WTC11 (cell line): ENCODE measurements at regions not wholly inside any gene's neighbourhood (a gene's known extent, or its start where the extent isn't known, plus 50 kb on each side); places are given as distances from the start of the nearest gene placed in this dataset.

Source experiments
- ATAC-seq: fragments of 200-7000 bp; cut with Tn5 transposase; 2 replicates; pipeline ENCODE4 v1.10.0; 2021; ENCODE audit warnings: mild to moderate bottlenecking, moderate library complexity
- CTCF ChIA-PET: fragments of 300-600 bp; sonication (Branson Sonifier 250); formaldehyde crosslinking; loops from one replicate; lab custom pipeline; 2021; ENCODE audit warnings: antibody characterized with exemption; lab: Charles Lee
- POLR2A ChIA-PET: fragments of 350-600 bp; sonication (Branson Sonifier 250); formaldehyde crosslinking; loops from one replicate; lab custom pipeline; 2021; ENCODE audit warnings: antibody characterized with exemption; lab: Charles Lee
- DNase-seq: peaks from one replicate; pipeline ENCODE4 v3.0.0; 2021; ENCODE audit warnings: low spot score
- H3K27ac Mint-ChIP-seq: 2 replicates; pipeline ENCODE4 v1.8.0; 2021; ENCODE audit warnings: mixed read lengths
- H3K27me3 Mint-ChIP-seq: 2 replicates; pipeline ENCODE4 v1.8.0; 2021; ENCODE audit warnings: low read depth, mild to moderate bottlenecking, moderate library complexity, mixed read lengths
- H3K36me3 Mint-ChIP-seq: 2 replicates; pipeline ENCODE4 v1.8.0; 2021; ENCODE audit warnings: mixed read lengths
- H3K4me1 Mint-ChIP-seq: 2 replicates; pipeline ENCODE4 v1.8.0; 2022; ENCODE audit warnings: mixed read lengths
- H3K4me3 Mint-ChIP-seq: 2 replicates; pipeline ENCODE4 v1.8.0; 2021; ENCODE audit warnings: mild to moderate bottlenecking, moderate library complexity, mixed read lengths
- H3K9me3 Mint-ChIP-seq: 2 replicates; pipeline ENCODE4 v1.8.0; 2021; ENCODE audit warnings: mixed read lengths
- CTCF ChIP-seq: fragments of 200-600 bp; IDR thresholded peaks from 2 replicates; pipeline ENCODE4 v1.8.0; 2022; ENCODE audit warnings: antibody characterized with exemption
- PRRX2 ChIP-seq: fragments of 250-450 bp; sonication (Bioruptor Pico); IDR thresholded peaks from 2 replicates; pipeline ENCODE4 v1.8.0; 2021; ENCODE audit warnings: mild to moderate bottlenecking
- RORB ChIP-seq: fragments of 250-450 bp; sonication (Bioruptor Pico); IDR thresholded peaks from 2 replicates; pipeline ENCODE4 v1.9.0; 2021; ENCODE audit warnings: mild to moderate bottlenecking
- SMAD4 ChIP-seq: sonication (generic); formaldehyde crosslinking; IDR thresholded peaks from 2 replicates; pipeline ENCODE4 v1.8.0; 2022; ENCODE audit warnings: mild to moderate bottlenecking, missing genetic modification reagents
- ZNF425 ChIP-seq: fragments of 250-450 bp; sonication (Bioruptor Pico); conservative IDR thresholded peaks from 2 replicates; pipeline ENCODE4 v1.9.0; 2021; ENCODE audit warnings: mild to moderate bottlenecking
- TF ChIP-seq, protein P1 (sequence below): sonication (generic); formaldehyde crosslinking; IDR thresholded peaks from 2 replicates; pipeline ENCODE4 v1.8.1; 2023; ENCODE audit warnings: mild to moderate bottlenecking, missing genetic modification reagents, borderline replicate concordance
- TF ChIP-seq, protein P2 (sequence below): fragments of 250-450 bp; sonication (Bioruptor Pico); IDR thresholded peaks from 2 replicates; pipeline ENCODE4 v1.9.0; 2021; ENCODE audit warnings: mild to moderate bottlenecking, borderline replicate concordance
- TF ChIP-seq, protein P3 (sequence below): fragments of 250-450 bp; sonication (Bioruptor Pico); IDR thresholded peaks from 2 replicates; pipeline ENCODE4 v1.9.0; 2021; ENCODE audit warnings: moderate library complexity, mild to moderate bottlenecking, inconsistent platforms, borderline replicate concordance
- TF ChIP-seq, protein P4 (sequence below): sonication (generic); formaldehyde crosslinking; IDR thresholded peaks from 2 replicates; pipeline ENCODE4 v1.8.1; 2022; ENCODE audit warnings: mild to moderate bottlenecking, moderate library complexity, missing genetic modification reagents

- TF ChIP-seq, protein P1, sequence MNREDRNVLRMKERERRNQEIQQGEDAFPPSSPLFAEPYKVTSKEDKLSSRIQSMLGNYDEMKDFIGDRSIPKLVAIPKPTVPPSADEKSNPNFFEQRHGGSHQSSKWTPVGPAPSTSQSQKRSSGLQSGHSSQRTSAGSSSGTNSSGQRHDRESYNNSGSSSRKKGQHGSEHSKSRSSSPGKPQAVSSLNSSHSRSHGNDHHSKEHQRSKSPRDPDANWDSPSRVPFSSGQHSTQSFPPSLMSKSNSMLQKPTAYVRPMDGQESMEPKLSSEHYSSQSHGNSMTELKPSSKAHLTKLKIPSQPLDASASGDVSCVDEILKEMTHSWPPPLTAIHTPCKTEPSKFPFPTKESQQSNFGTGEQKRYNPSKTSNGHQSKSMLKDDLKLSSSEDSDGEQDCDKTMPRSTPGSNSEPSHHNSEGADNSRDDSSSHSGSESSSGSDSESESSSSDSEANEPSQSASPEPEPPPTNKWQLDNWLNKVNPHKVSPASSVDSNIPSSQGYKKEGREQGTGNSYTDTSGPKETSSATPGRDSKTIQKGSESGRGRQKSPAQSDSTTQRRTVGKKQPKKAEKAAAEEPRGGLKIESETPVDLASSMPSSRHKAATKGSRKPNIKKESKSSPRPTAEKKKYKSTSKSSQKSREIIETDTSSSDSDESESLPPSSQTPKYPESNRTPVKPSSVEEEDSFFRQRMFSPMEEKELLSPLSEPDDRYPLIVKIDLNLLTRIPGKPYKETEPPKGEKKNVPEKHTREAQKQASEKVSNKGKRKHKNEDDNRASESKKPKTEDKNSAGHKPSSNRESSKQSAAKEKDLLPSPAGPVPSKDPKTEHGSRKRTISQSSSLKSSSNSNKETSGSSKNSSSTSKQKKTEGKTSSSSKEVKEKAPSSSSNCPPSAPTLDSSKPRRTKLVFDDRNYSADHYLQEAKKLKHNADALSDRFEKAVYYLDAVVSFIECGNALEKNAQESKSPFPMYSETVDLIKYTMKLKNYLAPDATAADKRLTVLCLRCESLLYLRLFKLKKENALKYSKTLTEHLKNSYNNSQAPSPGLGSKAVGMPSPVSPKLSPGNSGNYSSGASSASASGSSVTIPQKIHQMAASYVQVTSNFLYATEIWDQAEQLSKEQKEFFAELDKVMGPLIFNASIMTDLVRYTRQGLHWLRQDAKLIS (CRISPR knock-in tag), result no peak
Observed at GRCh38 chr6:132964101-132964867, 149.9 kb downstream of the RPS12 start (continued).

GRCh38 chr6:132964868-132965382, 150.6 kb downstream of the RPS12 start:
- ATAC-seq, result no peak
- POLR2A ChIA-PET, result no interaction called here

More at GRCh38 chr6:132964868-132965382, 150.6 kb downstream of the RPS12 start:
- H3K4me1 Mint-ChIP-seq, result peaks cover 36% of the 10 kb centered on the region
- H3K27ac Mint-ChIP-seq, result no peak overlapping the region
- CTCF ChIA-PET, result no interaction called here
- H3K9me3 Mint-ChIP-seq, result no peaks in the 10 kb centered on the region
- no peak for DNase-seq
- H3K27me3 Mint-ChIP-seq, result no peaks in the 10 kb centered on the region
- no peaks in the 10 kb centered on the region for H3K36me3 Mint-ChIP-seq
- H3K4me3 Mint-ChIP-seq, result no peak overlapping the region
- TF ChIP-seq CTCF (no peak), SMAD4 (CRISPR knock-in tag) (no peak), ZNF425 (CRISPR knock-in tag) (no peak), PRRX2 (CRISPR knock-in tag) (no peak), RORB (CRISPR knock-in tag) (no peak)
- TF ChIP-seq, protein P2, sequence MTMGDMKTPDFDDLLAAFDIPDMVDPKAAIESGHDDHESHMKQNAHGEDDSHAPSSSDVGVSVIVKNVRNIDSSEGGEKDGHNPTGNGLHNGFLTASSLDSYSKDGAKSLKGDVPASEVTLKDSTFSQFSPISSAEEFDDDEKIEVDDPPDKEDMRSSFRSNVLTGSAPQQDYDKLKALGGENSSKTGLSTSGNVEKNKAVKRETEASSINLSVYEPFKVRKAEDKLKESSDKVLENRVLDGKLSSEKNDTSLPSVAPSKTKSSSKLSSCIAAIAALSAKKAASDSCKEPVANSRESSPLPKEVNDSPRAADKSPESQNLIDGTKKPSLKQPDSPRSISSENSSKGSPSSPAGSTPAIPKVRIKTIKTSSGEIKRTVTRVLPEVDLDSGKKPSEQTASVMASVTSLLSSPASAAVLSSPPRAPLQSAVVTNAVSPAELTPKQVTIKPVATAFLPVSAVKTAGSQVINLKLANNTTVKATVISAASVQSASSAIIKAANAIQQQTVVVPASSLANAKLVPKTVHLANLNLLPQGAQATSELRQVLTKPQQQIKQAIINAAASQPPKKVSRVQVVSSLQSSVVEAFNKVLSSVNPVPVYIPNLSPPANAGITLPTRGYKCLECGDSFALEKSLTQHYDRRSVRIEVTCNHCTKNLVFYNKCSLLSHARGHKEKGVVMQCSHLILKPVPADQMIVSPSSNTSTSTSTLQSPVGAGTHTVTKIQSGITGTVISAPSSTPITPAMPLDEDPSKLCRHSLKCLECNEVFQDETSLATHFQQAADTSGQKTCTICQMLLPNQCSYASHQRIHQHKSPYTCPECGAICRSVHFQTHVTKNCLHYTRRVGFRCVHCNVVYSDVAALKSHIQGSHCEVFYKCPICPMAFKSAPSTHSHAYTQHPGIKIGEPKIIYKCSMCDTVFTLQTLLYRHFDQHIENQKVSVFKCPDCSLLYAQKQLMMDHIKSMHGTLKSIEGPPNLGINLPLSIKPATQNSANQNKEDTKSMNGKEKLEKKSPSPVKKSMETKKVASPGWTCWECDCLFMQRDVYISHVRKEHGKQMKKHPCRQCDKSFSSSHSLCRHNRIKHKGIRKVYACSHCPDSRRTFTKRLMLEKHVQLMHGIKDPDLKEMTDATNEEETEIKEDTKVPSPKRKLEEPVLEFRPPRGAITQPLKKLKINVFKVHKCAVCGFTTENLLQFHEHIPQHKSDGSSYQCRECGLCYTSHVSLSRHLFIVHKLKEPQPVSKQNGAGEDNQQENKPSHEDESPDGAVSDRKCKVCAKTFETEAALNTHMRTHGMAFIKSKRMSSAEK (CRISPR knock-in tag), result no peak
- TF ChIP-seq, protein P3, sequence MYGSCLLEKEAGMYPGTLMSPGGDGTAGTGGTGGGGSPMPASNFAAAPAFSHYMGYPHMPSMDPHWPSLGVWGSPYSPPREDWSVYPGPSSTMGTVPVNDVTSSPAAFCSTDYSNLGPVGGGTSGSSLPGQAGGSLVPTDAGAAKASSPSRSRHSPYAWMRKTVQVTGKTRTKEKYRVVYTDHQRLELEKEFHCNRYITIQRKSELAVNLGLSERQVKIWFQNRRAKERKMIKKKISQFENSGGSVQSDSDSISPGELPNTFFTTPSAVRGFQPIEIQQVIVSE (CRISPR knock-in tag), result no peak
- TF ChIP-seq, protein P4, sequence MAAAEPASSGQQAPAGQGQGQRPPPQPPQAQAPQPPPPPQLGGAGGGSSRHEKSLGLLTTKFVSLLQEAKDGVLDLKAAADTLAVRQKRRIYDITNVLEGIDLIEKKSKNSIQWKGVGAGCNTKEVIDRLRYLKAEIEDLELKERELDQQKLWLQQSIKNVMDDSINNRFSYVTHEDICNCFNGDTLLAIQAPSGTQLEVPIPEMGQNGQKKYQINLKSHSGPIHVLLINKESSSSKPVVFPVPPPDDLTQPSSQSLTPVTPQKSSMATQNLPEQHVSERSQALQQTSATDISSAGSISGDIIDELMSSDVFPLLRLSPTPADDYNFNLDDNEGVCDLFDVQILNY, result no peak
